ENCODE measurements at regions not wholly inside any gene's neighbourhood (a gene's known extent, or its start where the extent isn't known, plus 50 kb on each side); places are given as distances from the start of the nearest gene placed in this dataset.

GRCh38 chr4:189420572-189420971 lies 520.1 kb upstream of the FRG1 start:
- Mint-ChIP-seq H3K36me3 (ENCODE audit: unreplicated experiment) (no peaks in the 10 kb centered on the region), H3K4me3 (ENCODE audit: unreplicated experiment) (no peak overlapping the region)

GRCh38 chr4:189436207-189436606 lies 504.5 kb upstream of the FRG1 start:
- Mint-ChIP-seq H3K27ac (ENCODE audit: unreplicated experiment) (no peak overlapping the region), H3K36me3 (ENCODE audit: unreplicated experiment) (peaks cover 2% of the 10 kb centered on the region), H3K4me1 (ENCODE audit: unreplicated experiment) (no peaks in the 10 kb centered on the region), H3K4me3 (ENCODE audit: unreplicated experiment) (no peak overlapping the region), H3K27me3 (ENCODE audit: unreplicated experiment) (no peaks in the 10 kb centered on the region), H3K9me3 (ENCODE audit: unreplicated experiment) (peaks cover 42% of the 10 kb centered on the region)
- TF ChIP-seq CTCF (IDR thresholded peaks at IDR 0.05) = no peak
- DNase-seq (ENCODE audit: extremely low spot score, unreplicated experiment) = no peak

More at GRCh38 chr4:189420572-189420971, 520.1 kb upstream of the FRG1 start:
- Mint-ChIP-seq H3K4me1 (ENCODE audit: unreplicated experiment) (no peaks in the 10 kb centered on the region), H3K27ac (ENCODE audit: unreplicated experiment) (no peak overlapping the region), H3K9me3 (ENCODE audit: unreplicated experiment) (peaks cover 32% of the 10 kb centered on the region), H3K27me3 (ENCODE audit: unreplicated experiment) (no peaks in the 10 kb centered on the region)
- no peak for DNase-seq (ENCODE audit: extremely low spot score, unreplicated experiment)
- no peak for TF ChIP-seq CTCF (IDR thresholded peaks at IDR 0.05)

- Mint-ChIP-seq H3K27me3 (ENCODE audit: unreplicated experiment) (no peaks in the 10 kb centered on the region), H3K36me3 (ENCODE audit: unreplicated experiment) (peaks cover 2% of the 10 kb centered on the region), H3K27ac (ENCODE audit: unreplicated experiment) (no peak overlapping the region), H3K9me3 (ENCODE audit: unreplicated experiment) (peaks cover 38% of the 10 kb centered on the region), H3K4me3 (ENCODE audit: unreplicated experiment) (no peak overlapping the region), H3K4me1 (ENCODE audit: unreplicated experiment) (no peaks in the 10 kb centered on the region)
- DNase-seq (ENCODE audit: extremely low spot score, unreplicated experiment) = no peak
- no peak for TF ChIP-seq CTCF (IDR thresholded peaks at IDR 0.05)
These were observed 500.0 kb upstream of the FRG1 start for GRCh38 chr4:189440716-189441115.

DNA sequence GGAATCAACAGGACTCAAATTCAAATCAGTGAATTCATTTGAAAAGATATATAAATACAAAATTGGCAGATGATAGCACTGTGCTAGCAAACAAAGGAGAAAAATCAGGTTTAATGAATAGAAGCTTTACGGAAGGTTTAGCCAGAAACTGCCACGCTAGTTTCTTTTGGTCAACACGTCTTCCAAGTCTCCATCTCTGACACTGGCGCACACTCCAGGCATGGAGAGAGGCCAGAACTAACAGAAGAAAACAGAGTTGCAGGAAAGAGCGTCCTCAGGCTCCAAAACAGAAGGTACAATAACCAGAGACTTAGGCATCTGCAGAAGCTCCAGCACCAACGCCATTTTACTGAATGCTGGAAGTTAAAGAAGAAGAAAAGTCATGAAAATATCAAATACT lies 497.3 kb upstream of the FRG1 start:
- H3K4me1 Mint-ChIP-seq (ENCODE audit: unreplicated experiment) = no peaks in the 10 kb centered on the region
- no peak for DNase-seq (ENCODE audit: extremely low spot score, unreplicated experiment)
- H3K9me3 Mint-ChIP-seq (ENCODE audit: unreplicated experiment) = peaks cover 34% of the 10 kb centered on the region
- H3K27ac Mint-ChIP-seq (ENCODE audit: unreplicated experiment) = no peak overlapping the region
- no peak overlapping the region for H3K4me3 Mint-ChIP-seq (ENCODE audit: unreplicated experiment)
- H3K27me3 Mint-ChIP-seq (ENCODE audit: unreplicated experiment) = no peaks in the 10 kb centered on the region
- no peak for TF ChIP-seq CTCF (IDR thresholded peaks at IDR 0.05)
- no peaks in the 10 kb centered on the region for H3K36me3 Mint-ChIP-seq (ENCODE audit: unreplicated experiment)

DNA sequence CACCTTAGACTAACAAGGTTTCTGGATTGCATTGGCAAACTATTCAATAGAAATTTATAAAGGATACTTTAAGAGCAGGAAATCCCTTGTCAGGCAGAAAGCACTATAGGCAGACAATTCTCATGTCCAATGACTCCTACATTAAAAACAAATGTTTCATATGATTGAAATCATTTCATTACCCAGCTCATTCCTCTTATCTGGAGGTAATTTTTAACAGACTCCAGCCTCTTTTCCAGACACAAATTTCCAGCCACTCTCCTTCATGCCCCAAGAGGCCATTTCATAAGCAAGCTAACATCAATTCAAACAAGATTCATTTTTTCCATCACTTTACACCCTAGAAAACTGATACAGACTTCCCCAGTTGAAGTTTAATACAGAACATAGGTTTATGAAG lies 495.1 kb upstream of the FRG1 start:
- DNase-seq (ENCODE audit: extremely low spot score, unreplicated experiment) = no peak
- Mint-ChIP-seq H3K4me3 (ENCODE audit: unreplicated experiment) (no peak overlapping the region), H3K9me3 (ENCODE audit: unreplicated experiment) (peaks cover 50% of the 10 kb centered on the region), H3K36me3 (ENCODE audit: unreplicated experiment) (no peaks in the 10 kb centered on the region), H3K27ac (ENCODE audit: unreplicated experiment) (no peak overlapping the region), H3K4me1 (ENCODE audit: unreplicated experiment) (no peaks in the 10 kb centered on the region), H3K27me3 (ENCODE audit: unreplicated experiment) (no peaks in the 10 kb centered on the region)
- TF ChIP-seq CTCF (IDR thresholded peaks at IDR 0.05) = no peak

Measured in osteocyte (in vitro differentiated cells).